ACC112 (cell line): ENCODE measurements at regions not wholly inside any gene's neighbourhood (a gene's known extent, or its start where the extent isn't known, plus 50 kb on each side); places are given as distances from the start of the nearest gene placed in this dataset.

ENCODE experiments used
- H2AFZ ChIP-seq: fragments of 200-600 bp; sonication (generic); one replicate; pipeline ENCODE4 v1.6.0; 2017; ENCODE audit warnings: antibody characterized with exemption, low read length; ENCODE audit not compliant: unreplicated experiment
- H3K27ac ChIP-seq: fragments of 200-600 bp; sonication (generic); 2 replicates; pipeline ENCODE4 v1.5.1; 2014; ENCODE audit warnings: low read depth, mild to moderate bottlenecking, antibody characterized with exemption, low read length, moderate library complexity
- H3K27me3 ChIP-seq: fragments of 200-600 bp; sonication (generic); 2 replicates; pipeline ENCODE4 v1.6.1; 2014; ENCODE audit warnings: mild to moderate bottlenecking, antibody characterized with exemption, low read length, moderate library complexity, mixed read lengths; ENCODE audit not compliant: insufficient read depth
- H3K36me3 ChIP-seq: fragments of 200-600 bp; sonication (generic); 2 replicates; pipeline ENCODE4 v1.6.1; 2016; ENCODE audit warnings: mild to moderate bottlenecking, antibody characterized with exemption, low read length, moderate library complexity, mixed read lengths; ENCODE audit not compliant: insufficient read depth
- H3K4me1 ChIP-seq: fragments of 200-600 bp; sonication (generic); one replicate; pipeline ENCODE4 v1.6.1; 2016; ENCODE audit warnings: low read length, mixed read lengths; ENCODE audit not compliant: insufficient read depth, unreplicated experiment, control insufficient read depth
- H3K4me3 ChIP-seq: fragments of 200-600 bp; sonication (generic); 2 replicates; pipeline ENCODE4 v1.5.1; 2014; ENCODE audit warnings: mild to moderate bottlenecking, low read depth, low read length
- H3K79me2 ChIP-seq: fragments of 200-600 bp; sonication (generic); one replicate; pipeline ENCODE4 v1.6.0; 2016; ENCODE audit warnings: low read length; ENCODE audit not compliant: control insufficient read depth, unreplicated experiment, insufficient read depth

- no peak overlapping the region for H3K4me3 ChIP-seq
- H3K36me3 ChIP-seq, result no peaks in the 10 kb centered on the region
- H3K79me2 ChIP-seq, result no peaks in the 10 kb centered on the region
- no peaks in the 10 kb centered on the region for H3K4me1 ChIP-seq
- H2AFZ ChIP-seq, result no peak overlapping the region
- H3K27me3 ChIP-seq, result no peaks in the 10 kb centered on the region
- H3K27ac ChIP-seq, result no peak overlapping the region
Observed at GRCh38 chr18:24954341-24954740, 397.6 kb downstream of the ZNF521 start.

GRCh38 chr18:24958001-24958400 lies 394.0 kb downstream of the ZNF521 start:
- Histone ChIP-seq H3K36me3 (no peaks in the 10 kb centered on the region), H3K27ac (no peak overlapping the region)

GRCh38 chr18:24959051-24959476 lies 392.9 kb downstream of the ZNF521 start:
- Histone ChIP-seq H3K79me2 (no peaks in the 10 kb centered on the region), H3K36me3 (no peaks in the 10 kb centered on the region), H3K4me1 (no peaks in the 10 kb centered on the region), H3K27ac (no peak overlapping the region), H3K27me3 (no peaks in the 10 kb centered on the region), H2AFZ (no peak overlapping the region), H3K4me3 (no peak overlapping the region)

More at GRCh38 chr18:24958001-24958400, 394.0 kb downstream of the ZNF521 start:
- Histone ChIP-seq H3K27me3 (no peaks in the 10 kb centered on the region), H3K4me3 (no peak overlapping the region), H3K79me2 (no peaks in the 10 kb centered on the region), H2AFZ (no peak overlapping the region), H3K4me1 (no peaks in the 10 kb centered on the region)

DNA sequence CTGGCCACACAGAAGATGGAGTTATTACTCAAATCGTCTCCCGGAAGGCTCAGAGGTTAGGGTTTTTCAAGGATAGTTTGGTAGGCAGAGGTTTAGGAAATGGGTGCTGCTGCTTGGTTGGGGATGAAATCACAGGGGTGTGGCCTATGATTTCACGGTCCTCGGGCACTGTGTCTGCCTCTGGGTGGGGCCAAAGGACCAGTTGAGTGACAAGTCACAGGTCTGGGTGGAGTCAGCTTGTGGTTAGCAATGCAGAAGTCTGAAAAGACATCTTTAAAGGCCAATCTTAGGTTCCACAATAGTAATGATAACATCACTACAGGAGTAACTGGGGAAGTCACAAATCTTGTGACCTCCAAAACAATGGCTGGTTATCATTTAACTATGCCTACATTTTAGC lies 387.8 kb downstream of the ZNF521 start:
- Histone ChIP-seq H3K36me3 (no peaks in the 10 kb centered on the region), H2AFZ (no peak overlapping the region)

GRCh38 chr18:24968238-24968775 lies 383.7 kb downstream of the ZNF521 start:
- Histone ChIP-seq H3K27ac (no peak overlapping the region), H3K4me3 (no peak overlapping the region), H3K4me1 (no peaks in the 10 kb centered on the region), H3K36me3 (no peaks in the 10 kb centered on the region), H2AFZ (no peak overlapping the region), H3K27me3 (no peaks in the 10 kb centered on the region), H3K79me2 (no peaks in the 10 kb centered on the region)

More for the DNA sequence above, 387.8 kb downstream of the ZNF521 start:
- Histone ChIP-seq H3K27me3 (no peaks in the 10 kb centered on the region), H3K4me1 (no peaks in the 10 kb centered on the region), H3K27ac (no peak overlapping the region), H3K79me2 (no peaks in the 10 kb centered on the region), H3K4me3 (no peak overlapping the region)

GRCh38 chr18:24972577-24972976 lies 379.4 kb downstream of the ZNF521 start:
- no peak overlapping the region for H3K4me3 ChIP-seq
- peaks cover 6% of the 10 kb centered on the region; the same call in 1 of the 2 replicates for H3K27me3 ChIP-seq
- no peaks in the 10 kb centered on the region for H3K4me1 ChIP-seq
- no peaks in the 10 kb centered on the region for H3K79me2 ChIP-seq
- no peak overlapping the region for H2AFZ ChIP-seq
- no peak overlapping the region for H3K27ac ChIP-seq
- no peaks in the 10 kb centered on the region for H3K36me3 ChIP-seq

DNA sequence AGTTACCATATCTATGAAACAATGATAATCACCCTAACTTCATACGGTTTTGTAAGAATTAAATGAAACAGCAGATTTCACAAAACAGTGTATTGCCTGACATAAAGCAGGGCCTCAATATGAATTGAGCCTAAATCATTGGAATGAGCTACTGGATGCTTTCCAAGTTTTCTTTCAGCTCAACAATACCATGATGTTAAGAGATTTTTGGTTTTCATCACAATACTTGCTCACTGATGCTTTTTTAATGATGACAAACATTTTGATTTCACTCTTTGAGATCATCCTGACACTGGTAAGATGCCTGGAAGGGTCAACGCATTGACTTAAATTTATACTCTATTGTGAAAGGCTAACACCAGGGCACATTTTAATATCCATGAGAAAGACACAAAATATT lies 377.5 kb downstream of the ZNF521 start:
- Histone ChIP-seq H3K4me1 (no peaks in the 10 kb centered on the region), H2AFZ (no peak overlapping the region), H3K79me2 (no peaks in the 10 kb centered on the region), H3K36me3 (no peaks in the 10 kb centered on the region), H3K27me3 (peaks cover 6% of the 10 kb centered on the region; the same call in 1 of the 2 replicates), H3K27ac (no peak overlapping the region), H3K4me3 (no peak overlapping the region)

DNA sequence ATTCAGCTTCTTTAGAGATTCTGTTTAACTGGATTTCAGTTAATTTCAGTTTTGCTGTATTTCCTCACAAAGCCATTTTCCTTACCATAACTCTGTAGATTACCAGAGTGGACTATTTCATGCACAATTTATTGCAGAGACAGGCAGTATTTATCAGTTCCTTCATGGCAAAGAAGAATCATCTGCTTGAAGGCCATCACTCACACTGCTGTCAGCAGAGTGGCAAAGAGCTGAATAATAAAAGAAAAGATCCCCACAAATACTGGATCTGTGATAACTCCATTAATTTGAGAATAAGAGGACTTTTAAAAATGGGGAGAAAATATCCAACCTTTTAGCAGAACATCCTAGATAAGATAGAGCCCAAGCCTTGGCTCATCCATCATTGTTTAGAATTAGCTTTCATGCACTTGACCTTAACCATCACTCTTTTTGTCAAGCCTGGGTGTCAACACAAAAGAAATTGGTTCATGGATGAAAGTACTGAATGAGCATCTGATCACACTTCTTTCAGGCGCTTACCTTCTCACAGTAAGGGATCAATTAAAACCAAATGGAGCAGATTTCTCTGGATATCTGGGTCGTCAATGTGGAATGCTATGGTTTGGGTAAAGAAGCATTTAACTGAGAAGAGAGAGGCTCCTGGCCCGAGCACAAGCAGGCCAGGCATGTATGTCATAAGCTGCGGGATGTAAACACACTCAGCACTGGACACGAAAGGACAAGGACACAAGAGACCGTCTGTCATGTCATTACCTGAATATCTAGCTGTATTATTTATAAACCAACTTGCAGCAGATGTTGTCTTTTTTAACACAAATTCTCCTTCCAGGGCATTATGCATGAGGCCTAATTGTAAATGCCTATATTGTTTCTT lies 376.2 kb downstream of the ZNF521 start:
- no peaks in the 10 kb centered on the region for H3K79me2 ChIP-seq
- H3K27ac ChIP-seq, result no peak overlapping the region
- no peak overlapping the region for H2AFZ ChIP-seq
- H3K4me3 ChIP-seq, result no peak overlapping the region
- no peaks in the 10 kb centered on the region for H3K36me3 ChIP-seq
- H3K4me1 ChIP-seq, result no peaks in the 10 kb centered on the region
- peaks cover 6% of the 10 kb centered on the region; the same call in 1 of the 2 replicates for H3K27me3 ChIP-seq

- no peak overlapping the region for H3K4me3 ChIP-seq
- no peaks in the 10 kb centered on the region for H3K36me3 ChIP-seq
- peaks cover 12% of the 10 kb centered on the region; the same call in 1 of the 2 replicates for H3K27me3 ChIP-seq
- H2AFZ ChIP-seq, result no peak overlapping the region
- no peak overlapping the region for H3K27ac ChIP-seq
- H3K79me2 ChIP-seq, result no peaks in the 10 kb centered on the region
- no peaks in the 10 kb centered on the region for H3K4me1 ChIP-seq
Observed at GRCh38 chr18:24976502-24976901, 375.5 kb downstream of the ZNF521 start.

- Histone ChIP-seq H2AFZ (no peak overlapping the region), H3K4me1 (no peaks in the 10 kb centered on the region), H3K27me3 (peaks cover 6% of the 10 kb centered on the region; the same call in 1 of the 2 replicates), H3K36me3 (no peaks in the 10 kb centered on the region), H3K27ac (no peak overlapping the region), H3K79me2 (no peaks in the 10 kb centered on the region), H3K4me3 (no peak overlapping the region)
Observed at GRCh38 chr18:24979235-24979634, 372.7 kb downstream of the ZNF521 start.

DNA sequence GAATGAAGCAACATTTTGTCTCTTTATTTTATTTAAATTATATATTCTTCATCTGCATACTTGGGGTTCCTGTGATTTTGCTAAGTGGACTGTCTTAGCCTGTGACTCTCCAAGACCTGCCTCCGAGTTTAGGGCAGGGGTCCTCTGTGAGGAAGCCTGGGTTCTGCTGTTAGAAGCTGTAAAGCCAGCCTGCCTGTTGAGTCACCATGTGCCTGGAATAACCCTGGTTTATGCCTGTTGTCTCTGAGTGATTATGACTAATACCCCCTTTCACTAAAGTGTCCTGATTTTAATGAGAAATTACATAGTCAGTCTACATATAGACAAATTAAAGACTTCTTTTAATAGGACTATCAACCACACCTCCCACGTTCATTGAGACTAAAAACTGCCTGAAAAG lies 369.1 kb downstream of the ZNF521 start:
- H3K4me3 ChIP-seq, result no peak overlapping the region
- no peaks in the 10 kb centered on the region for H3K79me2 ChIP-seq
- no peaks in the 10 kb centered on the region for H3K36me3 ChIP-seq
- H3K4me1 ChIP-seq, result no peaks in the 10 kb centered on the region
- no peak overlapping the region for H2AFZ ChIP-seq
- peaks cover 6% of the 10 kb centered on the region; the same call in 1 of the 2 replicates for H3K27me3 ChIP-seq
- no peak overlapping the region for H3K27ac ChIP-seq
